ENCODE measurements at regions not wholly inside any gene's neighbourhood (a gene's known extent, or its start where the extent isn't known, plus 50 kb on each side); places are given as distances from the start of the nearest gene placed in this dataset.

DNA sequence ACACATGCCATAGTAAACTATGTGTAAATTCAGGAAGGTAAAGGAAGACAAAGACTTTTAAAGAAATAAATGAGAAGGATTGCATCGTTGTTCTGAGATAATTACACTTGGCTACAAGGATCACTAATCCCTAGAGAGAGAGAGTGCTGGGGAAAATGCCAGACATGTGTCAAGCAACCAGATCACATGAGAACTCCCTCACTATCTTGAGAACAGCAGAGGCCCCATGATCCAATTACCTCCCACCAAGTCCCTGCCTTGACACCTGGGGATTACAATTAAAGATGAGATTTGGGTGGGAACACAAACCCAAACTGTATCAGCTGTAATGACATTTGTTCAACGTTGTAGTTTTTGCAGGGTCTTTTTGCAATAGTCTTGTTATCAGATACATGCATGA is 1600.9 kb upstream of the MIR17HG start:
- H3K4me3 ChIP-seq = no peak overlapping the region
- no peak for TF ChIP-seq EP300 (IDR thresholded peaks at IDR 0.05)
- no peak for TF ChIP-seq POLR2A (IDR thresholded peaks at IDR 0.05)
- no peaks in the 10 kb centered on the region for H3K4me1 ChIP-seq
- no peak overlapping the region for H3K27ac ChIP-seq
- 24 to 60% methylated on average over 2 of the region's 2 CpGs for WGBS, 2 donors
- DNase-seq = no peak
- no peaks in the 10 kb centered on the region for H3K36me3 ChIP-seq
- H3K9me3 ChIP-seq = no peaks in the 10 kb centered on the region
- no peaks in the 10 kb centered on the region for H3K27me3 ChIP-seq
- intact Hi-C loops (cut with DNase I) = no loop called here

DNA sequence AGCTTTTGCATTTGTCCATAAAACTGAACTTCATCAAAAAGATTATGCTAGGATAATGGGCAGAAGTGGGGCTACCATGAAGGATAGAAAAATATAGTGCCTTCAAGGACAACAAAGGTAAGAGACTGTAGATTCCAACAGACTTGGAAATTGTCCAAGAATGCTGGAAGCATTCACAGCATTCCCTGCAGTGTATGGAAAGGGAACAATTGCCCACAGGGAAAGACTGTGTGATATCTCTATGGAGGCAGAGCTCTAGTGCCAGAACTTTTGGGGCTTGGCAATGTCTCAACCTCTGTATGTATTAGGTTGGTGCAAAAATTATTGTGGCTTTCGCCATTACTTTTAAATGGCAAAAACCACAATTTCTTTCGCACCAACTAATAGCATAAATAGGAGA is 1598.8 kb upstream of the MIR17HG start:
- no peaks in the 10 kb centered on the region for H3K36me3 ChIP-seq
- intact Hi-C loops (cut with DNase I) = no loop called here
- 97% methylated on average over 2 of the region's 2 CpGs for WGBS, 2 donors
- no peaks in the 10 kb centered on the region for H3K9me3 ChIP-seq
- no peak for DNase-seq
- TF ChIP-seq POLR2A (IDR thresholded peaks at IDR 0.05) = no peak
- TF ChIP-seq, protein P1, sequence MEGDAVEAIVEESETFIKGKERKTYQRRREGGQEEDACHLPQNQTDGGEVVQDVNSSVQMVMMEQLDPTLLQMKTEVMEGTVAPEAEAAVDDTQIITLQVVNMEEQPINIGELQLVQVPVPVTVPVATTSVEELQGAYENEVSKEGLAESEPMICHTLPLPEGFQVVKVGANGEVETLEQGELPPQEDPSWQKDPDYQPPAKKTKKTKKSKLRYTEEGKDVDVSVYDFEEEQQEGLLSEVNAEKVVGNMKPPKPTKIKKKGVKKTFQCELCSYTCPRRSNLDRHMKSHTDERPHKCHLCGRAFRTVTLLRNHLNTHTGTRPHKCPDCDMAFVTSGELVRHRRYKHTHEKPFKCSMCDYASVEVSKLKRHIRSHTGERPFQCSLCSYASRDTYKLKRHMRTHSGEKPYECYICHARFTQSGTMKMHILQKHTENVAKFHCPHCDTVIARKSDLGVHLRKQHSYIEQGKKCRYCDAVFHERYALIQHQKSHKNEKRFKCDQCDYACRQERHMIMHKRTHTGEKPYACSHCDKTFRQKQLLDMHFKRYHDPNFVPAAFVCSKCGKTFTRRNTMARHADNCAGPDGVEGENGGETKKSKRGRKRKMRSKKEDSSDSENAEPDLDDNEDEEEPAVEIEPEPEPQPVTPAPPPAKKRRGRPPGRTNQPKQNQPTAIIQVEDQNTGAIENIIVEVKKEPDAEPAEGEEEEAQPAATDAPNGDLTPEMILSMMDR (IDR thresholded peaks at IDR 0.05) = no peak
- no peak for TF ChIP-seq EP300 (IDR thresholded peaks at IDR 0.05)
- TF ChIP-seq POLR2AphosphoS5 (IDR thresholded peaks at IDR 0.05) = no peak
- H3K4me3 ChIP-seq = no peak overlapping the region
- no peak overlapping the region for H3K27ac ChIP-seq
- no peaks in the 10 kb centered on the region for H3K27me3 ChIP-seq
- no peaks in the 10 kb centered on the region for H3K4me1 ChIP-seq

DNA sequence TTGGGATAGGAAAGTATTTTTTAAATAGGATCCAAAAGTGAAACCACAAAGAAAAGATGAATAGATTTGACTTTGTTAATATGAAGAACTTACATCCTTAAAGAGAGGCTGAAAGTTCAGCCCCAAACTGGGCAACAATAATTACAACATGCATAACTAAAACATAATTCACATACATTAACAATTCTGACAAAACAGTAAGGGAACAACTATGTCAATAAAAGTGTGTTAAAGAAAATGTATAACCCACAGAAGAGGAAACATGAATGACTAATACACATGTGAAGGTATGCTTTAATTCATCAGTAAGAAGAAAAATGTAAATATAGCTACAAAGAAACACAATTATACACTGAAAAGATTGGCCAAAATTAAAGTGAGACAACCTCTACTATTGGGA is 1597.6 kb upstream of the MIR17HG start:
- Histone ChIP-seq H3K27ac (no peak overlapping the region), H3K27me3 (no peaks in the 10 kb centered on the region), H3K36me3 (no peaks in the 10 kb centered on the region), H3K4me1 (no peaks in the 10 kb centered on the region), H3K9me3 (no peaks in the 10 kb centered on the region), H3K4me3 (no peak overlapping the region)
- no peak for DNase-seq
- intact Hi-C loops (cut with DNase I) = no loop called here
- TF ChIP-seq POLR2AphosphoS5 (IDR thresholded peaks at IDR 0.05) (no peak), POLR2A (IDR thresholded peaks at IDR 0.05) (no peak), EP300 (IDR thresholded peaks at IDR 0.05) (no peak)
- TF ChIP-seq, protein P1 (IDR thresholded peaks at IDR 0.05) = no peak

DNA sequence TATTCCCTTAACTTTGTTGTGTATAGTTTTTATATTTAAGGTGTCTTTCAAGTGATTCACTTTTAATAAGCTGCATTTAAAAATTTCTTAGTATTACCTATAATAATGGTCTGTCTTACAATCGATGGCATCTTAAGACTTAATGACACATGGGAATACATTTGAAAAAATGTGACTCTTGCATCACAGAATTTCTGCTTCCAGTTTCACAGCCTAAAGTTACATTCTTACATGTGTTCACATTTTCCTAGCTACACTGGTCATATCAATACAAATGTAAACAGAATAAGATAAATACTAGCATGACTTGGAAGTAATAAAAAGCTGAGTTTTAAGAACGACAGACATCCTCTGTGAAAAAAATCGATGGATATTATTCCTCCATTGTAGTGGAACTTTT is 1597.1 kb upstream of the MIR17HG start:
- 71 to 75% methylated on average over 3 of the region's 3 CpGs for WGBS, 2 donors
- intact Hi-C loops (cut with DNase I) = no loop called here

DNA sequence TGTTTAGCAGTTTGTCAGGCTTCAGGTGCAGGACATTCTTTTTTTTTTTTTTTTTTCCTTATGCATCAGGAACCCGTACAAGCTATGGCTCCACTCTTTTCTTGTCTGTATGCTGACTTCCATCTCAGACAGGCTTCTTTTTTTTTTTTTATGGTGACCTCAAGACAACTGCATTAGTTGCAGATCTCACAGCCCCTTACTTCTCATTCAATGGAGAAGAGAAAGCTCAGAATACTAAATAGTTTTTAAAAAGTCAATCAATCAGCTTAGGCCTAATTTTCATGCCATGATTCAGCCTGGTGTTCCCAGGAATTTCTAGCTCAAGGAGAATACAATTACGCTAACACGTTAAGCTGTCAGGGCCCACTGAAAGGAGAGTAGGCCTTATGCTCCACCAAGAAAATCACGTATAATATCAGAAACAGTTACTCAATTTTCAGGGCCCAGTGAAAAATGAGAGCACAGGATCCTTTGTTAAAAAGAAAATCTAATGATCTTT is 1596.0 kb upstream of the MIR17HG start:
- no peak for DNase-seq
- H3K36me3 ChIP-seq = no peaks in the 10 kb centered on the region
- 85 to 86% methylated on average over 4 of the region's 4 CpGs for WGBS, 2 donors
- no peaks in the 10 kb centered on the region for H3K4me1 ChIP-seq
- no peak overlapping the region for H3K27ac ChIP-seq
- TF ChIP-seq POLR2A (IDR thresholded peaks at IDR 0.05) = no peak
- H3K4me3 ChIP-seq = no peak overlapping the region
- no peaks in the 10 kb centered on the region for H3K27me3 ChIP-seq
- H3K9me3 ChIP-seq = no peaks in the 10 kb centered on the region
- intact Hi-C loops (cut with DNase I) = no loop called here

More for the DNA sequence above, 1597.1 kb upstream of the MIR17HG start:
- TF ChIP-seq POLR2AphosphoS5 (IDR thresholded peaks at IDR 0.05) (no peak), POLR2A (IDR thresholded peaks at IDR 0.05) (no peak), EP300 (IDR thresholded peaks at IDR 0.05) (no peak)
- TF ChIP-seq, protein P1 (IDR thresholded peaks at IDR 0.05) = no peak
- no peaks in the 10 kb centered on the region for H3K4me1 ChIP-seq
- no peaks in the 10 kb centered on the region for H3K27me3 ChIP-seq
- DNase-seq = no peak
- no peak overlapping the region for H3K27ac ChIP-seq
- H3K4me3 ChIP-seq = no peak overlapping the region
- H3K36me3 ChIP-seq = no peaks in the 10 kb centered on the region
- H3K9me3 ChIP-seq = no peaks in the 10 kb centered on the region

DNA sequence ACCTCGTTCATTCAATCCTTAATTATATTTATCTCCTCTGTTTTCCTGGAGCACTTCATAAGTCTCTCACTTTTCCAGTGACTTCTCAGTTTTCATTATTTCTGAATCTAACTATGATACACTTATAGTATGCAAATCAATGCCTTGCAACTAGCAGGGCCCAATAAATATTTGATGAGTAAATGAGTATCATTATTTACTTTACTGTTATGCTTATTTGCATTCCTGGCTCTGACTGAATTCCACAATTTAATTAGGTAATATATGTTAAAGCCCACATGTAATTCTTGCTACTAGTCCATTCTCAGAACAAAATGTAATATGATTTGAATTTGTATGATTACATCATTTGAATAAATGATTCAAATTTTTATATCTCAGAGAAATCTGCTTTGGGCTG is 1595.1 kb upstream of the MIR17HG start:
- WGBS, 2 donors = 66 to 70% methylated on average over 1 of the region's 1 CpG
- no peaks in the 10 kb centered on the region for H3K36me3 ChIP-seq
- no peaks in the 10 kb centered on the region for H3K27me3 ChIP-seq
- H3K4me3 ChIP-seq = no peak overlapping the region
- H3K27ac ChIP-seq = no peak overlapping the region
- H3K4me1 ChIP-seq = no peaks in the 10 kb centered on the region
- TF ChIP-seq EP300 (IDR thresholded peaks at IDR 0.05) (no peak), POLR2A (IDR thresholded peaks at IDR 0.05) (no peak), POLR2AphosphoS5 (IDR thresholded peaks at IDR 0.05) (no peak)
- TF ChIP-seq, protein P1 (IDR thresholded peaks at IDR 0.05) = no peak
- no peak for DNase-seq
- intact Hi-C loops (cut with DNase I) = no loop called here
- H3K9me3 ChIP-seq = no peaks in the 10 kb centered on the region

Measured in sigmoid colon (tissue), 6 donors.